ENCODE measurements at regions not wholly inside any gene's neighbourhood (a gene's known extent, or its start where the extent isn't known, plus 50 kb on each side); places are given as distances from the start of the nearest gene placed in this dataset.
"Not testable (repeated sequence)": the region's sequence is repeated elsewhere in the genome, so short reads cannot be mapped to it uniquely, and the experiment has no call there.

- DNase-seq (ENCODE audit: extremely low read depth in 1 of 11, low read depth in 9 of 11, low spot score in 4 of 11) = no peak
Measured at GRCh38 chr3:171915275-171915674, 72.1 kb downstream of the TMEM212 start.

- no peak for DNase-seq (ENCODE audit: extremely low read depth in 1 of 11, low read depth in 9 of 11, low spot score in 4 of 11)
Measured at GRCh38 chr3:171916888-171917287, 73.7 kb downstream of the TMEM212 start.

GRCh38 chr3:171922629-171923028 lies 79.5 kb downstream of the TMEM212 start:
- DNase-seq (ENCODE audit: extremely low read depth in 1 of 11, low read depth in 9 of 11, low spot score in 4 of 11) = not testable (repeated sequence)

GRCh38 chr3:171923668-171924067 lies 80.5 kb downstream of the TMEM212 start:
- DNase-seq (ENCODE audit: extremely low read depth in 1 of 11, low read depth in 9 of 11, low spot score in 4 of 11) = not testable (repeated sequence)

GRCh38 chr3:171924864-171925263 lies 81.7 kb downstream of the TMEM212 start:
- DNase-seq (ENCODE audit: extremely low read depth in 1 of 11, low read depth in 9 of 11, low spot score in 4 of 11) = not testable (repeated sequence)

GRCh38 chr3:171932153-171932611 lies 89.0 kb downstream of the TMEM212 start:
- no peak for DNase-seq (ENCODE audit: extremely low read depth in 1 of 11, low read depth in 9 of 11, low spot score in 4 of 11)

- DNase-seq (ENCODE audit: extremely low read depth in 1 of 11, low read depth in 9 of 11, low spot score in 4 of 11) = no peak
Measured at GRCh38 chr3:171933441-171933840, 90.3 kb downstream of the TMEM212 start.

GRCh38 chr3:171935261-171936123 lies 92.3 kb downstream of the TMEM212 start:
- DNase-seq (ENCODE audit: extremely low read depth in 1 of 11, low read depth in 9 of 11, low spot score in 4 of 11) = no peak

- no peak for DNase-seq (ENCODE audit: extremely low read depth in 1 of 11, low read depth in 9 of 11, low spot score in 4 of 11)
Measured at GRCh38 chr3:171936191-171936841, 93.2 kb downstream of the TMEM212 start.

- no peak for DNase-seq (ENCODE audit: extremely low read depth in 1 of 11, low read depth in 9 of 11, low spot score in 4 of 11)
Measured at GRCh38 chr3:171939578-171939977, 96.4 kb downstream of the TMEM212 start.

- DNase-seq (ENCODE audit: extremely low read depth in 1 of 11, low read depth in 9 of 11, low spot score in 4 of 11) = no peak
Measured at GRCh38 chr3:171940151-171940649, 97.1 kb downstream of the TMEM212 start.

- no peak for DNase-seq (ENCODE audit: extremely low read depth in 1 of 11, low read depth in 9 of 11, low spot score in 4 of 11)
Measured at GRCh38 chr3:171943262-171944117, 95.9 kb upstream of the FNDC3B start.

GRCh38 chr3:171944118-171945016 lies 95.0 kb upstream of the FNDC3B start:
- peak in 7 of 11 donors; percentile 36 to 69 (median 47) for DNase-seq (ENCODE audit: extremely low read depth in 1 of 11, low read depth in 9 of 11, low spot score in 4 of 11)

- no peak for DNase-seq (ENCODE audit: extremely low read depth in 1 of 11, low read depth in 9 of 11, low spot score in 4 of 11)
Measured at GRCh38 chr3:171948674-171949073, 90.7 kb upstream of the FNDC3B start.

- DNase-seq (ENCODE audit: extremely low read depth in 1 of 11, low read depth in 9 of 11, low spot score in 4 of 11) = no peak
Measured at GRCh38 chr3:171949554-171949953, 89.8 kb upstream of the FNDC3B start.

GRCh38 chr3:171950373-171950772 lies 89.0 kb upstream of the FNDC3B start:
- DNase-seq (ENCODE audit: extremely low read depth in 1 of 11, low read depth in 9 of 11, low spot score in 4 of 11) = no peak

GRCh38 chr3:171951597-171951996 lies 87.8 kb upstream of the FNDC3B start:
- no peak for DNase-seq (ENCODE audit: extremely low read depth in 1 of 11, low read depth in 9 of 11, low spot score in 4 of 11)

GRCh38 chr3:171953301-171954022 lies 85.9 kb upstream of the FNDC3B start:
- no peak for DNase-seq (ENCODE audit: extremely low read depth in 1 of 11, low read depth in 9 of 11, low spot score in 4 of 11)
